Skin epidermis (tissue), 12 donors: ENCODE measurements at regions not wholly inside any gene's neighbourhood (a gene's known extent, or its start where the extent isn't known, plus 50 kb on each side); places are given as distances from the start of the nearest gene placed in this dataset.

Experiments used
- H3K27ac ChIP-seq, 21 experiments: fragments of 200-600 bp; sonication (generic) in 11 of 21; one replicate each; pipeline ENCODE4 v1.5.0; 2020; ENCODE audit warnings: mild to moderate bottlenecking in 3 of 21, inconsistent platforms in 2 of 21, moderate library complexity in 2 of 21
- H3K4me3 ChIP-seq, 7 experiments: fragments of 200-600 bp; sonication (generic) in 2 of 7; one replicate each; pipeline ENCODE4 v1.5.0; 2020; ENCODE audit warnings: inconsistent platforms in 2 of 7, mild to moderate bottlenecking in 2 of 7, moderate library complexity in 1 of 7

GRCh38 chr15:97091093-97091492, 760.6 kb downstream of the NR2F2 start:
- H3K27ac ChIP-seq = no peak overlapping the region

GRCh38 chr15:97092656-97093055, 762.2 kb downstream of the NR2F2 start:
- Histone ChIP-seq H3K4me3 (no peak overlapping the region), H3K27ac (no peak overlapping the region)

More at GRCh38 chr15:97091093-97091492, 760.6 kb downstream of the NR2F2 start:
- H3K4me3 ChIP-seq = no peak overlapping the region

GRCh38 chr15:97096303-97096835, 765.9 kb downstream of the NR2F2 start:
- H3K27ac ChIP-seq = no peak overlapping the region
- H3K4me3 ChIP-seq = no peak overlapping the region

- Histone ChIP-seq H3K4me3 (no peak overlapping the region), H3K27ac (no peak overlapping the region)
Measured at GRCh38 chr15:97099040-97099439, 768.5 kb downstream of the NR2F2 start.

GRCh38 chr15:97101572-97101971, 771.1 kb downstream of the NR2F2 start:
- Histone ChIP-seq H3K27ac (no peak overlapping the region), H3K4me3 (no peak overlapping the region)

- H3K4me3 ChIP-seq = no peak overlapping the region
Measured at GRCh38 chr15:97114900-97115760, 784.6 kb downstream of the NR2F2 start.

GRCh38 chr15:97115761-97116070, 785.2 kb downstream of the NR2F2 start:
- H3K27ac ChIP-seq = no peak overlapping the region
- no peak overlapping the region for H3K4me3 ChIP-seq

More at GRCh38 chr15:97114900-97115760, 784.6 kb downstream of the NR2F2 start:
- H3K27ac ChIP-seq = no peak overlapping the region

- no peak overlapping the region for H3K27ac ChIP-seq
- no peak overlapping the region for H3K4me3 ChIP-seq
Measured at GRCh38 chr15:97124790-97125189, 794.3 kb downstream of the NR2F2 start.

GRCh38 chr15:97126553-97127233, 796.2 kb downstream of the NR2F2 start:
- Histone ChIP-seq H3K4me3 (no peak overlapping the region), H3K27ac (no peak overlapping the region)

GRCh38 chr15:97129674-97130073, 799.2 kb downstream of the NR2F2 start:
- no peak overlapping the region for H3K4me3 ChIP-seq
- H3K27ac ChIP-seq = no peak overlapping the region

- no peak overlapping the region for H3K27ac ChIP-seq
- H3K4me3 ChIP-seq = no peak overlapping the region
Measured at GRCh38 chr15:97140216-97140615, 809.7 kb downstream of the NR2F2 start.

GRCh38 chr15:97141360-97141759, 810.9 kb downstream of the NR2F2 start:
- Histone ChIP-seq H3K4me3 (no peak overlapping the region), H3K27ac (no peak overlapping the region)

GRCh38 chr15:97141871-97142270, 811.4 kb downstream of the NR2F2 start:
- H3K27ac ChIP-seq = no peak overlapping the region
- H3K4me3 ChIP-seq = no peak overlapping the region

- Histone ChIP-seq H3K4me3 (no peak overlapping the region), H3K27ac (no peak overlapping the region)
Measured at GRCh38 chr15:97143592-97144376, 813.3 kb downstream of the NR2F2 start.

- Histone ChIP-seq H3K27ac (no peak overlapping the region), H3K4me3 (no peak overlapping the region)
Measured at GRCh38 chr15:97144377-97144711, 813.8 kb downstream of the NR2F2 start.

GRCh38 chr15:97146929-97147870, 813.3 kb upstream of the ARRDC4 start:
- Histone ChIP-seq H3K4me3 (no peak overlapping the region), H3K27ac (no peak overlapping the region)

- no peak overlapping the region for H3K27ac ChIP-seq
- no peak overlapping the region for H3K4me3 ChIP-seq
Measured at GRCh38 chr15:97153356-97153965, 807.0 kb upstream of the ARRDC4 start.

- no peak overlapping the region for H3K4me3 ChIP-seq
- H3K27ac ChIP-seq = no peak overlapping the region
Measured at GRCh38 chr15:97156739-97157265, 803.7 kb upstream of the ARRDC4 start.
